ENCODE measurements at regions not wholly inside any gene's neighbourhood (a gene's known extent, or its start where the extent isn't known, plus 50 kb on each side); places are given as distances from the start of the nearest gene placed in this dataset.

- H3K9me3 Mint-ChIP-seq = peaks cover 7% of the 10 kb centered on the region
- no peak for ATAC-seq (ENCODE audit: low read depth)
- no peaks in the 10 kb centered on the region for H3K4me1 Mint-ChIP-seq
- ChIA-PET CTCF (no interaction called here), POLR2A (no interaction called here)
- peaks cover 3% of the 10 kb centered on the region for H3K27me3 Mint-ChIP-seq
- H3K4me3 Mint-ChIP-seq = no peak overlapping the region
- TF ChIP-seq CTCF (IDR thresholded peaks at IDR 0.05) = no peak
- peaks cover 2% of the 10 kb centered on the region for H3K36me3 Mint-ChIP-seq (ENCODE audit: low read depth)
- DNase-seq = no peak
- H3K27ac Mint-ChIP-seq = no peak overlapping the region
- intact Hi-C loops (cut with micrococcal nuclease) = loop anchor here (1.0 to 5.0 kb wide), 2 partner anchors 483 to 882 kb away; no protein-coding TSS in a partner anchor
Observed at GRCh38 chr1:60969971-60970509, 112.3 kb upstream of the NFIA start.

DNA sequence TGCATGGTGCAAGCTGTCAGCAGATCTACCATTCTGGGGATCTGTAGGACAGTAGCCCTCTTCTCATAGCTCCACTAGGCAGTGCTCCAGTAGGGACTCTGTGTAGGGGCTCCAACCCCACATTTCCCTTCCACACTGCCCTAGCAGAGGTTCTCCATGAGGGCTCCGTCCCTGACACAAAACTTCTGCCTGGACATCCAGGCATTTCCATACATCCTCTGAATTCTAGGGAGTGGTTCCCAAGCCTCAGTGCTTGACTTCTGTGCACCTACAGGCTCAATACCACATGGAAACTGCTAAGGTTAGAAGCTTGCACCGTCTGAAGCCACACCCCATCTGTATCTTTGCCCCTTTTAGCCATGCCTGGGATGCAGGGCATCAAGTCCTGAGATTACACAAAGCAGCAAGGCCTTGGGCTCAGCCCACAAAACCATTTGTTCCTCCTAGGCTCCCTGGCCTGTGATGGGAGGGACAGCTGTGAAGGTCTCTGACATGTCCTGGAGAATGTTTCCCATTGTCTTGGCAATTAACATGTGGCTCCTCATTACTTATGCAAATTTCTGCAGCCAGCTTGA is 117.0 kb upstream of the NFIA start:
- H3K9me3 Mint-ChIP-seq = peaks cover 14% of the 10 kb centered on the region
- TF ChIP-seq CTCF (IDR thresholded peaks at IDR 0.05) = no peak
- H3K36me3 Mint-ChIP-seq (ENCODE audit: low read depth) = peaks cover 2% of the 10 kb centered on the region
- ChIA-PET POLR2A (no interaction called here), CTCF (no interaction called here)
- no peak overlapping the region for H3K4me3 Mint-ChIP-seq
- intact Hi-C loops (cut with micrococcal nuclease) = no loop called here
- H3K27me3 Mint-ChIP-seq = no peaks in the 10 kb centered on the region
- DNase-seq (no peak), ATAC-seq (ENCODE audit: low read depth) (no peak)
- no peak overlapping the region for H3K27ac Mint-ChIP-seq
- H3K4me1 Mint-ChIP-seq = no peaks in the 10 kb centered on the region

DNA sequence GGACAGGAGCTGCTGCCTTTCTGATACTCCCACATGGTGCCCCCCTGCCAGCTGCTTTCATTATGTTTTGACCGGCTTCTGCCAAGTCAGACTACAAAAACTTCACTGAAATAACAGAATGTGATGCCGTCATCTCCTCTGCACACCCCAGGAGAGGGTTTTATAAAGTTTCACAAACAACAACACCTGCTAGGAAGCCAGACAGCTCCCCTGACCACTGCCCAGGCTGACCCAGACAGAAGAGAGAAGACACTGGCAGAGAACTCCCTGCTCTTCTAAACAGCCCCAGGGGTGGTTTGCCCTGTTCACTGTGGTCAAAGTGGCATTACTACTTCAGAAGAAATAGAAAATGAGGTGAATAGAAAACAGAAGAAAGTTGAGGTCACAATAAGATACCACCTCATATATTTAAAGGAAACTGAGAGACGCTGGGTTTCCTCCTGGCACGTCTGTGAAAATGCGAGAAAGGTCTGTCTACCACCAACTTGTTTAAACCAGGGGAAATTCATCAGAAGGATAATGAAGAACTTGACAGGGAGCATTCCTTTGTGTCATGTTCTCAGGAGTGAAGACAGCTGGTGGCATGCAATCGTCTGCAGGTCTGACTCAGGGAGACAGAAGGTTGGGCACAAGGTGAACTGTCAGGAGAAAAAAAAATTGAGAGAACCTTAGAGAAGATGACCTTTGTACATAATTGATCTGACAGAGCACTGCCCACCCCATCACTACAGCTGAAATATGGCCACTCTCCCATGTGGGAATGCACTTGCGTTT is 119.0 kb upstream of the NFIA start:
- intact Hi-C loops (cut with micrococcal nuclease) = no loop called here
- no peak for ATAC-seq (ENCODE audit: low read depth)
- Mint-ChIP-seq H3K9me3 (peaks cover 14% of the 10 kb centered on the region), H3K4me3 (no peak overlapping the region), H3K27me3 (no peaks in the 10 kb centered on the region), H3K4me1 (no peaks in the 10 kb centered on the region), H3K27ac (no peak overlapping the region), H3K36me3 (ENCODE audit: low read depth) (peaks cover 2% of the 10 kb centered on the region)
- POLR2A ChIA-PET = interaction anchor here (0.6 kb wide), 1 partner anchor 35 kb away, joined by 3 read pairs; no protein-coding TSS in a partner anchor
- CTCF ChIA-PET = no interaction called here
- DNase-seq = no peak
- TF ChIP-seq CTCF (IDR thresholded peaks at IDR 0.05) = no peak

DNA sequence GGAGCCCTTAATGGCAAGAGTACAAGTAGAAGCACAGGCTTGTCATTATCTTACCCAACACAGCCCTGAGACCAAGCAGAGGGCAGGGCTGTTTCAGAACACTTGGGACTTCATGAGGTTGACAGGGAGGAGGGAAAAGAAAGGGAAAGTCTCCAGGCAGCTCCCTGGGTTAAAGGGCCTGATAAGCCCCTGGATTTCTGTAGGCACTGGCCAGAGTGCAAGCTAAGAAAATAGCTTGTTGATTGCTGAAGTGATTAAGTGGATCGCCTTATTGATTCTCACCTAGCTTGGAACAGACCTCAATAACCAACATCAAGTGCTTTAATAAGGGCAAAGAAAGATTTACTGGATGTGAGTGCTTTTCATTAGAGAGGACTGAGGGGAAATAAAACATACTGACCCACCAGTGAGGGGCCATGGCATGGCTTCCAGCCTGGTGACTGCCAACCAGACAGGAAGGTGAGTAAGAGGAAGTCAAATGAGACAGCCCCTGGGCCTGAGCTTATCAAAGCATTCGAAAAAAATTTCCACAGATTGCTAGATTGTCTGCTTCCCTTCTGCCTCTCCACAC is 121.4 kb upstream of the NFIA start:
- H3K36me3 Mint-ChIP-seq (ENCODE audit: low read depth) = no peaks in the 10 kb centered on the region
- H3K9me3 Mint-ChIP-seq = peaks cover 6% of the 10 kb centered on the region
- ChIA-PET POLR2A (no interaction called here), CTCF (no interaction called here)
- ATAC-seq (ENCODE audit: low read depth) (no peak), DNase-seq (no peak)
- intact Hi-C loops (cut with micrococcal nuclease) = no loop called here
- H3K27me3 Mint-ChIP-seq = no peaks in the 10 kb centered on the region
- no peak overlapping the region for H3K4me3 Mint-ChIP-seq
- TF ChIP-seq CTCF (IDR thresholded peaks at IDR 0.05) = no peak
- no peak overlapping the region for H3K27ac Mint-ChIP-seq
- H3K4me1 Mint-ChIP-seq = no peaks in the 10 kb centered on the region

- H3K4me3 Mint-ChIP-seq = no peak overlapping the region
- ChIA-PET POLR2A (no interaction called here), CTCF (no interaction called here)
- DNase-seq = no peak
- H3K36me3 Mint-ChIP-seq (ENCODE audit: low read depth) = no peaks in the 10 kb centered on the region
- intact Hi-C loops (cut with micrococcal nuclease) = no loop called here
- no peak overlapping the region for H3K27ac Mint-ChIP-seq
- H3K4me1 Mint-ChIP-seq = no peaks in the 10 kb centered on the region
- no peak for ATAC-seq (ENCODE audit: low read depth)
- H3K9me3 Mint-ChIP-seq = peaks cover 4% of the 10 kb centered on the region
- no peak for TF ChIP-seq CTCF (IDR thresholded peaks at IDR 0.05)
- no peaks in the 10 kb centered on the region for H3K27me3 Mint-ChIP-seq
Observed at GRCh38 chr1:60959701-60960100, 122.7 kb upstream of the NFIA start.
